SK-N-SH (cell line): ENCODE measurements at regions not wholly inside any gene's neighbourhood (a gene's known extent, or its start where the extent isn't known, plus 50 kb on each side); places are given as distances from the start of the nearest gene placed in this dataset.

Source experiments
- CTCF ChIA-PET: fragments of 300-600, 350-600 bp; formaldehyde crosslinking; extraction: SDS; loops from one replicate; lab custom pipeline; 2021; lab: Yijun Ruan, JAX
- POLR2A ChIA-PET: fragments of 350-600 bp; sonication (Branson Sonifier 250); formaldehyde crosslinking; extraction: SDS; loops from one replicate; lab custom pipeline; 2020; ENCODE audit warnings: antibody characterized with exemption, inconsistent platforms; lab: Yijun Ruan, JAX
- DNase-seq: peaks from one replicate; pipeline ENCODE4 v3.0.0; 2012
- H2AFZ ChIP-seq: fragments of 200-600 bp; sonication (generic); 2 replicates; pipeline ENCODE4 v1.8.1; 2016; ENCODE audit warnings: antibody characterized with exemption, mild to moderate bottlenecking, low read depth
- H3F3A ChIP-seq: fragments of 200-600 bp; sonication (generic); replicated peaks from 2 replicates; pipeline ENCODE3; 2016; ENCODE audit warnings: antibody characterized with exemption, mild to moderate bottlenecking; ENCODE audit not compliant: insufficient read depth
- H3K27ac ChIP-seq, 2 experiments: fragments of 200-500 bp in 1 of 2; fragments of 200-600 bp in 1 of 2; sonication (Bioruptor generic) in 1 of 2; sonication (generic), shearing (Covaris generic) in 1 of 2; 2 replicates each; pipeline versions ENCODE4 v1.5.1 to v1.6.1; 2014 to 2016; ENCODE audit warnings: low read depth in 2 of 2, inconsistent platforms in 1 of 2, low read length in 1 of 2, mild to moderate bottlenecking in 1 of 2, mixed read lengths in 1 of 2
- H3K27me3 ChIP-seq: fragments of 200-600 bp; sonication (generic), shearing (Covaris generic); 2 replicates; pipeline ENCODE4 v1.6.1; 2016; ENCODE audit warnings: mixed run types; ENCODE audit not compliant: insufficient read depth
- H3K36me3 ChIP-seq, 2 experiments: fragments of 200-500 bp in 1 of 2; fragments of 200-600 bp in 1 of 2; sonication (Bioruptor generic) in 1 of 2; sonication (generic) in 1 of 2; replicated peaks in 1 of 2; 2 replicates each; pipeline versions ENCODE3 to v1.5.1; 2014 to 2016; ENCODE audit warnings: low read length in 1 of 2, mild to moderate bottlenecking in 1 of 2; ENCODE audit not compliant: insufficient read depth in 2 of 2, control insufficient read depth in 1 of 2
- H3K4me1 ChIP-seq, 2 experiments: fragments of 200-500 bp in 1 of 2; fragments of 200-600 bp in 1 of 2; sonication (Bioruptor generic) in 1 of 2; sonication (generic), shearing (Covaris generic) in 1 of 2; 2 replicates each; pipeline versions ENCODE4 v1.5.1 to v1.6.1; 2014 to 2016; ENCODE audit warnings: low read depth in 1 of 2, low read length in 1 of 2, mixed run types in 1 of 2; ENCODE audit not compliant: insufficient read depth in 2 of 2, control insufficient read depth in 1 of 2
- H3K4me2 ChIP-seq: fragments of 200-600 bp; sonication (generic), shearing (Covaris generic); 2 replicates; pipeline ENCODE4 v1.6.1; 2017; ENCODE audit warnings: mixed run types
- H3K4me3 ChIP-seq, 2 experiments: fragments of 200-500 bp in 1 of 2; fragments of 200-600 bp in 1 of 2; sonication (Bioruptor generic) in 1 of 2; sonication (generic), shearing (Covaris generic) in 1 of 2; 2 replicates each; pipeline versions ENCODE4 v1.5.1 to v1.8.1; 2014 to 2016; ENCODE audit warnings: low read depth in 2 of 2, inconsistent platforms in 1 of 2, low read length in 1 of 2, mild to moderate bottlenecking in 1 of 2, mixed read lengths in 1 of 2, moderate library complexity in 1 of 2
- H3K79me2 ChIP-seq: fragments of 200-600 bp; sonication (generic); 2 replicates; pipeline ENCODE4 v1.8.1; 2017; ENCODE audit warnings: mild to moderate bottlenecking; ENCODE audit not compliant: insufficient read depth
- H3K9ac ChIP-seq: fragments of 200-600 bp; sonication (generic); 2 replicates; pipeline ENCODE4 v1.6.1; 2017; ENCODE audit warnings: mixed run types
- H3K9me2 ChIP-seq: fragments of 200-600 bp; sonication (generic); 2 replicates; pipeline ENCODE4 v1.6.1; 2017; ENCODE audit warnings: mixed run types
- H3K9me3 ChIP-seq: fragments of 200-600 bp; sonication (generic); 2 replicates; pipeline ENCODE4 v1.6.1; 2017; ENCODE audit warnings: mixed run types, mild to moderate bottlenecking, moderate library complexity
- H4K20me1 ChIP-seq: fragments of 200-600 bp; sonication (generic); 2 replicates; pipeline ENCODE4 v1.6.1; 2017; ENCODE audit warnings: mild to moderate bottlenecking, mixed run types; ENCODE audit not compliant: insufficient read depth
- CHD2 ChIP-seq: fragments of 150-350 bp; IDR thresholded peaks from 2 replicates; pipeline ENCODE4 v1.6.1; 2018; ENCODE audit warnings: low read length; ENCODE audit not compliant: partially characterized antibody
- FOSL2 ChIP-seq: IDR thresholded peaks from 2 replicates; pipeline ENCODE4 v1.4.0; 2012; ENCODE audit warnings: low read depth, mild to moderate bottlenecking, moderate library complexity, borderline replicate concordance
- GATA2 ChIP-seq: sonication (generic); formaldehyde crosslinking; IDR thresholded peaks from 2 replicates; pipeline ENCODE4 v1.5.0; 2020; ENCODE audit warnings: mild to moderate bottlenecking, missing genetic modification reagents
- JUND ChIP-seq: IDR thresholded peaks from 2 replicates; pipeline ENCODE4 v1.4.0; 2012
- MXI1 ChIP-seq: IDR thresholded peaks from 2 replicates; pipeline ENCODE4 v1.6.1; 2012; ENCODE audit warnings: mild to moderate bottlenecking, low read depth, low read length, improper control_type of control experiment
- PBX3 ChIP-seq: IDR thresholded peaks from 2 replicates; pipeline ENCODE4; 2012
- POLR2AphosphoS5 ChIP-seq: IDR thresholded peaks from 2 replicates; pipeline ENCODE4 v1.6.1; 2012; ENCODE audit warnings: low read depth, low read length
- RCOR1 ChIP-seq: fragments of 150-350 bp; IDR thresholded peaks from 2 replicates; pipeline ENCODE4 v1.6.1; 2017; ENCODE audit warnings: antibody characterized with exemption, low read length
- RXRA ChIP-seq: IDR thresholded peaks from 2 replicates; pipeline ENCODE4 v1.4.0; 2012; ENCODE audit warnings: low read depth, mild to moderate bottlenecking, borderline replicate concordance
- TAF1 ChIP-seq: IDR thresholded peaks from 2 replicates; pipeline ENCODE4 v1.6.1; 2012; ENCODE audit warnings: low read depth, mild to moderate bottlenecking, low read length, moderate library complexity, borderline replicate concordance
- TCF12 ChIP-seq: IDR thresholded peaks from 2 replicates; pipeline ENCODE4 v1.4.0; 2012
- USF2 ChIP-seq: fragments of 150-350 bp; IDR thresholded peaks from 2 replicates; pipeline ENCODE4 v1.6.1; 2017; ENCODE audit warnings: antibody characterized with exemption, low read length, low read depth, borderline replicate concordance
- ZBTB33 ChIP-seq: IDR thresholded peaks from 2 replicates; pipeline ENCODE4 v1.4.0; 2012; ENCODE audit warnings: low read depth, borderline replicate concordance
- WGBS: methylation state at CpG from one replicate; pipeline ENCODE4 v1.1.6; 2017; ENCODE audit warnings: low lambda C conversion rate; 5-methylcytosine and 5-hydroxymethylcytosine counted together
- TF ChIP-seq, protein P1 (sequence below): fragments of 200-600 bp; sonication (generic); IDR thresholded peaks from 2 replicates; pipeline ENCODE4 v1.6.1; 2017; ENCODE audit warnings: antibody characterized with exemption, mild to moderate bottlenecking, moderate library complexity

- H2AFZ ChIP-seq = peak overlapping the region; percentile 38; the same call in 1 of the 2 replicates
- no peaks in the 10 kb centered on the region for H3K9me3 ChIP-seq
- H3K4me1 ChIP-seq = no peaks in the 10 kb centered on the region
- WGBS = 15% methylated on average over 5 of the region's 5 CpGs
- H3K79me2 ChIP-seq = no peaks in the 10 kb centered on the region
- TF ChIP-seq, protein P1, sequence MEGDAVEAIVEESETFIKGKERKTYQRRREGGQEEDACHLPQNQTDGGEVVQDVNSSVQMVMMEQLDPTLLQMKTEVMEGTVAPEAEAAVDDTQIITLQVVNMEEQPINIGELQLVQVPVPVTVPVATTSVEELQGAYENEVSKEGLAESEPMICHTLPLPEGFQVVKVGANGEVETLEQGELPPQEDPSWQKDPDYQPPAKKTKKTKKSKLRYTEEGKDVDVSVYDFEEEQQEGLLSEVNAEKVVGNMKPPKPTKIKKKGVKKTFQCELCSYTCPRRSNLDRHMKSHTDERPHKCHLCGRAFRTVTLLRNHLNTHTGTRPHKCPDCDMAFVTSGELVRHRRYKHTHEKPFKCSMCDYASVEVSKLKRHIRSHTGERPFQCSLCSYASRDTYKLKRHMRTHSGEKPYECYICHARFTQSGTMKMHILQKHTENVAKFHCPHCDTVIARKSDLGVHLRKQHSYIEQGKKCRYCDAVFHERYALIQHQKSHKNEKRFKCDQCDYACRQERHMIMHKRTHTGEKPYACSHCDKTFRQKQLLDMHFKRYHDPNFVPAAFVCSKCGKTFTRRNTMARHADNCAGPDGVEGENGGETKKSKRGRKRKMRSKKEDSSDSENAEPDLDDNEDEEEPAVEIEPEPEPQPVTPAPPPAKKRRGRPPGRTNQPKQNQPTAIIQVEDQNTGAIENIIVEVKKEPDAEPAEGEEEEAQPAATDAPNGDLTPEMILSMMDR = no peak
- TF ChIP-seq PBX3 = peak; percentile 55
- TF ChIP-seq CHD2 = no peak
- TF ChIP-seq RCOR1 = no peak
- TF ChIP-seq POLR2AphosphoS5 = no peak
- TF ChIP-seq USF2 = no peak
- no peak for TF ChIP-seq ZBTB33
- no peak for TF ChIP-seq TCF12
- TF ChIP-seq TAF1 = no peak
- TF ChIP-seq JUND = no peak
- no peak for TF ChIP-seq MXI1
- no peak for TF ChIP-seq GATA2 (CRISPR knock-in tag)
- peak; percentile 29; the same call in 1 of the 2 replicates for TF ChIP-seq FOSL2
- no peak for TF ChIP-seq RXRA
- H3K9ac ChIP-seq = no peak overlapping the region
- no peaks in the 10 kb centered on the region for H3K27me3 ChIP-seq
- CTCF ChIA-PET = interaction anchor here (1.2 kb wide), 1 partner anchor 12 kb away, joined by 3 read pairs; no protein-coding TSS in a partner anchor
- no peak for DNase-seq
- H3K36me3 ChIP-seq = no peaks in the 10 kb centered on the region
- POLR2A ChIA-PET = no interaction called here
- peak overlapping the region; percentile 49; the same call in 1 of the 2 replicates for H3K4me2 ChIP-seq
- H3K9me2 ChIP-seq = no peaks in the 10 kb centered on the region
- no peak overlapping the region for H3K4me3 ChIP-seq
- no peaks in the 10 kb centered on the region for H3F3A ChIP-seq
- H3K27ac ChIP-seq = peak overlapping the region in 1 of 2 experiments; percentile 17; a peak in 1 of 4 replicates
- H4K20me1 ChIP-seq = no peaks in the 10 kb centered on the region
These were observed 193.1 kb upstream of the FLRT2 start for GRCh38 chr14:85336817-85337216.
